Neural progenitor cell (in vitro differentiated cells): ENCODE measurements at regions not wholly inside any gene's neighbourhood (a gene's known extent, or its start where the extent isn't known, plus 50 kb on each side); places are given as distances from the start of the nearest gene placed in this dataset.

Source experiments
- CTCF ChIP-seq: fragments of 200-600 bp; sonication (generic); IDR thresholded peaks from 2 replicates; pipeline ENCODE4 v1.5.1; 2017; ENCODE audit warnings: antibody characterized with exemption, mild to moderate bottlenecking
- EZH2 ChIP-seq: fragments of 200-600 bp; sonication (generic); IDR thresholded peaks from 2 replicates; pipeline ENCODE4 v1.6.1; 2017; ENCODE audit warnings: antibody characterized with exemption, mild to moderate bottlenecking, moderate library complexity
- EZH2phosphoT487 ChIP-seq: fragments of 200-600 bp; sonication (generic); IDR thresholded peaks from 2 replicates; pipeline ENCODE4 v1.6.1; 2017; ENCODE audit warnings: antibody characterized with exemption

- TF ChIP-seq CTCF (no peak), EZH2 (no peak), EZH2phosphoT487 (no peak)
Observed at GRCh38 chr21:32192291-32193097, 86.4 kb downstream of the MIS18A start.
